ENCODE measurements at regions not wholly inside any gene's neighbourhood (a gene's known extent, or its start where the extent isn't known, plus 50 kb on each side); places are given as distances from the start of the nearest gene placed in this dataset.

DNA sequence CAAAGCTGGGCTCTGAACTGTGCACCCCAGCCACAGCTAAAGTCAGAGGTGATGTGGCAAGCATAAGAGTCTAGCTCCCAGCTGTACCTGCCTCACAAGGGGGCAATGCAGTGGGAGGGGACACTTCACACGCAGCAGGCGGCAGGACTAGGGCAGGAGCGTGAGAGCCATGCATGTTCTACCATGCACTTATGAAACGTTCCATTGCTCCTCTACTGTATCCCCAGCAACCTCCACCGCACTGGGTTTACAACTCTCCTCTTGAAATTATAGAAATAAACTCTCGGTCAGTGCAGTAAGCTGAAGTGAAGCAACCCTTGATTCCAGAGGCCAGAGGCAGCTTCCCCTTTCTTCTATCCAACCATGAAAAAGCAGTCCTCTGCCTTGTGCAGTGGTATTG is 298.6 kb upstream of the STT3B start:
- peaks cover 23% of the 10 kb centered on the region for H3K4me1 ChIP-seq (ENCODE audit: control insufficient read depth, extremely low read depth, insufficient read depth, low read length)
- no peak overlapping the region for H3K27ac ChIP-seq (ENCODE audit: control insufficient read depth, insufficient read depth, low read length)
- no peaks in the 10 kb centered on the region for H3K27me3 ChIP-seq (ENCODE audit: control insufficient read depth, extremely low read depth, insufficient read depth, low read length)
- H3K9me1 ChIP-seq (ENCODE audit: control insufficient read depth, extremely low read depth, insufficient read depth, low read length), result no peaks in the 10 kb centered on the region
- no peak overlapping the region for H2AFZ ChIP-seq (ENCODE audit: control insufficient read depth, low read length)
- H3K4me2 ChIP-seq (ENCODE audit: control insufficient read depth, extremely low read depth, insufficient read depth, low read depth, low read length), result no peak overlapping the region
- no peaks in the 10 kb centered on the region for H4K20me1 ChIP-seq (ENCODE audit: control insufficient read depth, extremely low read depth, insufficient read depth, low read length)
- H3K36me3 ChIP-seq (ENCODE audit: control insufficient read depth in 2 of 2, extremely low read depth in 1 of 2, insufficient read depth in 2 of 2, low read length in 2 of 2), result no peaks in the 10 kb centered on the region
- dilution Hi-C loops (cut with MboI; ENCODE audit: extremely low pct_ligation_motif_present, low sequenced_read_pairs), result no loop called here
- H3K79me2 ChIP-seq (ENCODE audit: control insufficient read depth, insufficient read depth, low read length), result no peaks in the 10 kb centered on the region
- DNase-seq (ENCODE audit: low read depth, low spot score) (no peak), FAIRE-seq (no peak)
- no peaks in the 10 kb centered on the region for H3K9me3 ChIP-seq (ENCODE audit: control insufficient read depth, low read depth, low read length)
- H3K9ac ChIP-seq (ENCODE audit: control insufficient read depth, extremely low read depth, insufficient read depth, low read length), result no peak overlapping the region
- no peak overlapping the region for H3K4me3 ChIP-seq (ENCODE audit: control insufficient read depth in 2 of 3, extremely low read depth in 1 of 3, insufficient read depth in 2 of 3, low read depth in 1 of 3, low read length in 3 of 3)
- TF ChIP-seq, protein P1, sequence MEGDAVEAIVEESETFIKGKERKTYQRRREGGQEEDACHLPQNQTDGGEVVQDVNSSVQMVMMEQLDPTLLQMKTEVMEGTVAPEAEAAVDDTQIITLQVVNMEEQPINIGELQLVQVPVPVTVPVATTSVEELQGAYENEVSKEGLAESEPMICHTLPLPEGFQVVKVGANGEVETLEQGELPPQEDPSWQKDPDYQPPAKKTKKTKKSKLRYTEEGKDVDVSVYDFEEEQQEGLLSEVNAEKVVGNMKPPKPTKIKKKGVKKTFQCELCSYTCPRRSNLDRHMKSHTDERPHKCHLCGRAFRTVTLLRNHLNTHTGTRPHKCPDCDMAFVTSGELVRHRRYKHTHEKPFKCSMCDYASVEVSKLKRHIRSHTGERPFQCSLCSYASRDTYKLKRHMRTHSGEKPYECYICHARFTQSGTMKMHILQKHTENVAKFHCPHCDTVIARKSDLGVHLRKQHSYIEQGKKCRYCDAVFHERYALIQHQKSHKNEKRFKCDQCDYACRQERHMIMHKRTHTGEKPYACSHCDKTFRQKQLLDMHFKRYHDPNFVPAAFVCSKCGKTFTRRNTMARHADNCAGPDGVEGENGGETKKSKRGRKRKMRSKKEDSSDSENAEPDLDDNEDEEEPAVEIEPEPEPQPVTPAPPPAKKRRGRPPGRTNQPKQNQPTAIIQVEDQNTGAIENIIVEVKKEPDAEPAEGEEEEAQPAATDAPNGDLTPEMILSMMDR (optimal IDR thresholded peaks at IDR 0.05 in 1 of 3, IDR thresholded peaks at IDR 0.05 in 1 of 3, conservative IDR thresholded peaks at IDR 0.05 in 1 of 3; ENCODE audit: extremely low read depth in 1 of 3, insufficient read depth in 2 of 3, low read length in 3 of 3), result no peak
- TF ChIP-seq EZH2 (IDR thresholded peaks at IDR 0.05; ENCODE audit: low read length), result no peak

DNA sequence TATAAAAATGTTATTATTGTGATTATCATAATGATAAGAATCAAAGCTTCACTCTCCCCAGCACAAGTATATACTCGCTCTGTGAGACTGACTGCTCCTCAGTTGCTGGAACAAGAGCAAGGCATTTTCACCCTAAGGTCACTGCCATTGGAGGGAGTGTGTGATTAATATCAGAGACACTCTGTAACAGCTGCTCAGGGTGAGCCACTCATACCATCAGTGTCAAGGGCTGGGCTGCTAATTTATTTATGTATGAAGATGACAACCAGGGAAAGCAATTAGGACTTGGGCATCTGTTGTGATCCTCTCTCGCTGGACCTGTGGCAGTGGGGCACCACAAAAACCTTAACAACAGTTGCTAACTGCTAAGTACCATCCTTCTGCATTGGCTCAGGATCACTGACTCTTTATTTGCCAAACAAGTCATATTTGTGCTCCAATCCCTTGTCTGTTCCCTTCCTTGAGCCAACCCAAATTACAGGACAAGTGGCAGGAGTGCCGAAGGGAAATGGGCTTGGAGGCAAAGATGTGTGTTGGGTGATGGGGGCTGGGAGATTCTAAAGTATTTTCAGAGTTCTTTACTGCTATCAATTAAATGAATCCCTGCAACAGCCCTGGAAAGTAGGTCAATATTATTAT is 297.5 kb upstream of the STT3B start:
- H3K79me2 ChIP-seq (ENCODE audit: control insufficient read depth, insufficient read depth, low read length), result no peaks in the 10 kb centered on the region
- no peaks in the 10 kb centered on the region for H3K27me3 ChIP-seq (ENCODE audit: control insufficient read depth, extremely low read depth, insufficient read depth, low read length)
- H3K4me1 ChIP-seq (ENCODE audit: control insufficient read depth, extremely low read depth, insufficient read depth, low read length), result peaks cover 23% of the 10 kb centered on the region
- H3K36me3 ChIP-seq (ENCODE audit: control insufficient read depth in 2 of 2, extremely low read depth in 1 of 2, insufficient read depth in 2 of 2, low read length in 2 of 2), result no peaks in the 10 kb centered on the region
- H2AFZ ChIP-seq (ENCODE audit: control insufficient read depth, low read length), result no peak overlapping the region
- no peak overlapping the region for H3K9ac ChIP-seq (ENCODE audit: control insufficient read depth, extremely low read depth, insufficient read depth, low read length)
- TF ChIP-seq, protein P1 (optimal IDR thresholded peaks at IDR 0.05 in 1 of 3, IDR thresholded peaks at IDR 0.05 in 1 of 3, conservative IDR thresholded peaks at IDR 0.05 in 1 of 3; ENCODE audit: extremely low read depth in 1 of 3, insufficient read depth in 2 of 3, low read length in 3 of 3), result peak in 1 of 3 experiments; percentile 5
- no peak for TF ChIP-seq EZH2 (IDR thresholded peaks at IDR 0.05; ENCODE audit: low read length)
- H3K4me3 ChIP-seq (ENCODE audit: control insufficient read depth in 2 of 3, extremely low read depth in 1 of 3, insufficient read depth in 2 of 3, low read depth in 1 of 3, low read length in 3 of 3), result no peak overlapping the region
- peak overlapping the region; percentile 39 for H3K4me2 ChIP-seq (ENCODE audit: control insufficient read depth, extremely low read depth, insufficient read depth, low read depth, low read length)
- DNase-seq (ENCODE audit: low read depth, low spot score) (no peak), FAIRE-seq (peak; percentile 85)
- H3K9me3 ChIP-seq (ENCODE audit: control insufficient read depth, low read depth, low read length), result no peaks in the 10 kb centered on the region
- no peak overlapping the region for H3K27ac ChIP-seq (ENCODE audit: control insufficient read depth, insufficient read depth, low read length)
- dilution Hi-C loops (cut with MboI; ENCODE audit: extremely low pct_ligation_motif_present, low sequenced_read_pairs), result no loop called here
- no peaks in the 10 kb centered on the region for H3K9me1 ChIP-seq (ENCODE audit: control insufficient read depth, extremely low read depth, insufficient read depth, low read length)
- no peaks in the 10 kb centered on the region for H4K20me1 ChIP-seq (ENCODE audit: control insufficient read depth, extremely low read depth, insufficient read depth, low read length)

Measured in keratinocyte (primary cell).